AG04450 (cell line): ENCODE measurements at regions not wholly inside any gene's neighbourhood (a gene's known extent, or its start where the extent isn't known, plus 50 kb on each side); places are given as distances from the start of the nearest gene placed in this dataset.

Source experiments
- CTCF ChIA-PET: fragments of 300-600, 350-600 bp; formaldehyde crosslinking; extraction: SDS; loops from one replicate; lab custom pipeline; 2022; ENCODE audit warnings: antibody characterized with exemption, inconsistent platforms; lab: Charles Lee
- POLR2A ChIA-PET: fragments of 350-600 bp; formaldehyde crosslinking; extraction: SDS; loops from one replicate; lab custom pipeline; 2021; ENCODE audit warnings: antibody characterized with exemption, inconsistent platforms; lab: Yijun Ruan, JAX
- DNase-seq: peaks from one replicate; pipeline ENCODE4 v3.0.0-alpha.2; 2011; ENCODE audit warnings: low read depth, low spot score
- H3K27ac ChIP-seq: one replicate; pipeline ENCODE4 v1.5.1; 2012; ENCODE audit warnings: low read depth, low read length, control low read depth
- H3K27me3 ChIP-seq: one replicate; pipeline ENCODE4 v1.6.0; 2012; ENCODE audit warnings: low read length; ENCODE audit not compliant: control insufficient read depth, insufficient read depth
- H3K4me3 ChIP-seq: 2 replicates; pipeline ENCODE4 v1.5.1; 2011; ENCODE audit warnings: mild to moderate bottlenecking, low read depth, low read length, control low read depth
- H3K9me3 ChIP-seq: 2 replicates; pipeline ENCODE4 v1.5.1; 2012; ENCODE audit warnings: low read length; ENCODE audit not compliant: control insufficient read depth, insufficient read depth
- CTCF ChIP-seq: IDR thresholded peaks from 2 replicates; pipeline ENCODE4 v1.5.1; 2011; ENCODE audit warnings: low read depth, low read length, control low read depth, inconsistent platforms

- ChIA-PET CTCF (interaction anchor here (0.7 kb wide), 1 partner anchor 286 kb away, joined by 3 read pairs; no protein-coding TSS in a partner anchor), POLR2A (no interaction called here)
- DNase-seq = no peak
- no peak for TF ChIP-seq CTCF
- H3K4me3 ChIP-seq = no peak overlapping the region
- H3K27ac ChIP-seq = no peak overlapping the region
- H3K27me3 ChIP-seq = no peaks in the 10 kb centered on the region
- H3K9me3 ChIP-seq = no peaks in the 10 kb centered on the region
Measured at GRCh38 chr5:143659599-143660238, 152.2 kb upstream of the HMHB1 start.

- ChIA-PET CTCF (no interaction called here), POLR2A (no interaction called here)
- Histone ChIP-seq H3K27me3 (no peaks in the 10 kb centered on the region), H3K4me3 (no peak overlapping the region), H3K27ac (no peak overlapping the region), H3K9me3 (no peaks in the 10 kb centered on the region)
- no peak for TF ChIP-seq CTCF
- no peak for DNase-seq
Measured at GRCh38 chr5:143658956-143659355, 153.0 kb upstream of the HMHB1 start.

- DNase-seq = no peak
- ChIA-PET POLR2A (no interaction called here), CTCF (no interaction called here)
- H3K27ac ChIP-seq = no peak overlapping the region
- no peaks in the 10 kb centered on the region for H3K9me3 ChIP-seq
- no peaks in the 10 kb centered on the region for H3K27me3 ChIP-seq
- no peak for TF ChIP-seq CTCF
- no peak overlapping the region for H3K4me3 ChIP-seq
Measured at GRCh38 chr5:143657647-143658285, 154.2 kb upstream of the HMHB1 start.

- ChIA-PET CTCF (no interaction called here), POLR2A (no interaction called here)
- Histone ChIP-seq H3K9me3 (no peaks in the 10 kb centered on the region), H3K27ac (no peak overlapping the region), H3K4me3 (no peak overlapping the region), H3K27me3 (no peaks in the 10 kb centered on the region)
- DNase-seq = no peak
- no peak for TF ChIP-seq CTCF
Measured at GRCh38 chr5:143653766-143654282, 158.1 kb upstream of the HMHB1 start.

- no peak for DNase-seq
- CTCF ChIA-PET = no interaction called here
- no peaks in the 10 kb centered on the region for H3K9me3 ChIP-seq
- TF ChIP-seq CTCF = no peak
- POLR2A ChIA-PET = no interaction called here
- H3K4me3 ChIP-seq = no peak overlapping the region
- H3K27me3 ChIP-seq = no peaks in the 10 kb centered on the region
- H3K27ac ChIP-seq = no peak overlapping the region
Measured at GRCh38 chr5:143653256-143653655, 158.7 kb upstream of the HMHB1 start.
